WERI-Rb-1 (cell line): ENCODE measurements at regions not wholly inside any gene's neighbourhood (a gene's known extent, or its start where the extent isn't known, plus 50 kb on each side); places are given as distances from the start of the nearest gene placed in this dataset.
"Not testable (repeated sequence)": the region's sequence is repeated elsewhere in the genome, so short reads cannot be mapped to it uniquely, and the experiment has no call there.

Source experiments
- DNase-seq: peaks from one replicate; pipeline ENCODE4 v3.0.0-alpha.2; 2020
- H3K27ac ChIP-seq: fragments of 250-450 bp; sonication (Bioruptor Pico); 2 replicates; pipeline ENCODE4 v1.5.1; 2020; ENCODE audit warnings: mild to moderate bottlenecking, moderate library complexity
- H3K27me3 ChIP-seq: fragments of 250-450 bp; sonication (Bioruptor Pico); 2 replicates; pipeline ENCODE4 v1.5.1; 2021; ENCODE audit warnings: mild to moderate bottlenecking, low read depth, moderate library complexity; ENCODE audit not compliant: insufficient read depth, severe bottlenecking
- H3K36me3 ChIP-seq: fragments of 250-450 bp; sonication (Bioruptor Pico); 2 replicates; pipeline ENCODE4 v1.5.1; 2020; ENCODE audit warnings: mild to moderate bottlenecking, moderate library complexity
- H3K4me3 ChIP-seq: 2 replicates; pipeline ENCODE4 v1.5.1; 2011; ENCODE audit warnings: low read depth, mild to moderate bottlenecking, control low read depth, low read length
- H3K9me3 ChIP-seq: fragments of 250-450 bp; sonication (Bioruptor Pico); 2 replicates; pipeline ENCODE4 v1.5.1; 2021; ENCODE audit warnings: mild to moderate bottlenecking, moderate library complexity; ENCODE audit not compliant: severe bottlenecking

- not testable (repeated sequence) for H3K36me3 ChIP-seq, DNase-seq, H3K9me3 ChIP-seq, H3K27ac ChIP-seq, H3K4me3 ChIP-seq, H3K27me3 ChIP-seq
These were observed 323.8 kb upstream of the PLGLB2 start for GRCh38 chr2:87423796-87424762.

- not testable (repeated sequence) for DNase-seq, H3K27ac ChIP-seq, H3K27me3 ChIP-seq, H3K36me3 ChIP-seq, H3K4me3 ChIP-seq, H3K9me3 ChIP-seq
These were observed 323.1 kb upstream of the PLGLB2 start for GRCh38 chr2:87424763-87425154.

- H3K27ac ChIP-seq, H3K9me3 ChIP-seq, H3K4me3 ChIP-seq, DNase-seq, H3K27me3 ChIP-seq, H3K36me3 ChIP-seq: not testable (repeated sequence)
These were observed 322.7 kb upstream of the PLGLB2 start for GRCh38 chr2:87425191-87425590.

- not testable (repeated sequence) for DNase-seq, H3K9me3 ChIP-seq, H3K4me3 ChIP-seq, H3K27me3 ChIP-seq, H3K36me3 ChIP-seq, H3K27ac ChIP-seq
These were observed 322.2 kb upstream of the PLGLB2 start for GRCh38 chr2:87425717-87426116.

GRCh38 chr2:87428452-87429130 is 319.3 kb upstream of the PLGLB2 start:
- H3K9me3 ChIP-seq, H3K36me3 ChIP-seq, H3K27me3 ChIP-seq, DNase-seq, H3K27ac ChIP-seq, H3K4me3 ChIP-seq: not testable (repeated sequence)

- not testable (repeated sequence) for H3K27me3 ChIP-seq, DNase-seq, H3K36me3 ChIP-seq, H3K27ac ChIP-seq, H3K4me3 ChIP-seq, H3K9me3 ChIP-seq
These were observed 318.5 kb upstream of the PLGLB2 start for GRCh38 chr2:87429206-87429930.

GRCh38 chr2:87429931-87430275 is 318.0 kb upstream of the PLGLB2 start:
- DNase-seq, H3K9me3 ChIP-seq, H3K27me3 ChIP-seq, H3K36me3 ChIP-seq, H3K4me3 ChIP-seq, H3K27ac ChIP-seq: not testable (repeated sequence)

- H3K27me3 ChIP-seq, H3K4me3 ChIP-seq, H3K36me3 ChIP-seq, DNase-seq, H3K9me3 ChIP-seq, H3K27ac ChIP-seq: not testable (repeated sequence)
These were observed 316.8 kb upstream of the PLGLB2 start for GRCh38 chr2:87431051-87431450.

- not testable (repeated sequence) for H3K4me3 ChIP-seq, H3K27me3 ChIP-seq, H3K9me3 ChIP-seq, H3K36me3 ChIP-seq, H3K27ac ChIP-seq, DNase-seq
These were observed 315.0 kb upstream of the PLGLB2 start for GRCh38 chr2:87432711-87433453.

GRCh38 chr2:87436007-87436406 is 311.9 kb upstream of the PLGLB2 start:
- not testable (repeated sequence) for H3K27ac ChIP-seq, DNase-seq, H3K4me3 ChIP-seq, H3K27me3 ChIP-seq, H3K9me3 ChIP-seq, H3K36me3 ChIP-seq

GRCh38 chr2:87437701-87438260 is 310.1 kb upstream of the PLGLB2 start:
- not testable (repeated sequence) for H3K27ac ChIP-seq, H3K9me3 ChIP-seq, H3K36me3 ChIP-seq, DNase-seq, H3K27me3 ChIP-seq, H3K4me3 ChIP-seq

GRCh38 chr2:87438780-87439454 is 309.0 kb upstream of the PLGLB2 start:
- not testable (repeated sequence) for H3K4me3 ChIP-seq, H3K27ac ChIP-seq, DNase-seq, H3K27me3 ChIP-seq, H3K9me3 ChIP-seq, H3K36me3 ChIP-seq

GRCh38 chr2:87439617-87440204 is 308.2 kb upstream of the PLGLB2 start:
- H3K36me3 ChIP-seq, H3K9me3 ChIP-seq, H3K27ac ChIP-seq, H3K4me3 ChIP-seq, H3K27me3 ChIP-seq, DNase-seq: not testable (repeated sequence)
